ENCODE measurements at regions not wholly inside any gene's neighbourhood (a gene's known extent, or its start where the extent isn't known, plus 50 kb on each side); places are given as distances from the start of the nearest gene placed in this dataset.
"Not testable (repeated sequence)": the region's sequence is repeated elsewhere in the genome, so short reads cannot be mapped to it uniquely, and the experiment has no call there.

- Histone ChIP-seq H3K4me3 (no peak overlapping the region), H3K4me1 (ENCODE audit: control insufficient read depth in 1 of 2, low read depth in 2 of 2) (no peaks in the 10 kb centered on the region), H3K27ac (no peak overlapping the region), H3K27me3 (replicated peaks; ENCODE audit: insufficient read depth) (no peaks in the 10 kb centered on the region), H3K36me3 (no peaks in the 10 kb centered on the region), H3K9me3 (no peaks in the 10 kb centered on the region)
- no peak for ATAC-seq (ENCODE audit: insufficient number of reproducible peaks, low FRiP score, low read depth)
- TF ChIP-seq CTCF (IDR thresholded peaks at IDR 0.05): no peak
- DNase-seq (ENCODE audit: low spot score): no peak
Observed at GRCh38 chr11:114802878-114803277, 124.6 kb downstream of the NXPE2 start.

GRCh38 chr11:114805431-114805830 lies 127.1 kb downstream of the NXPE2 start:
- not testable (repeated sequence) for ATAC-seq (ENCODE audit: insufficient number of reproducible peaks, low FRiP score, low read depth); H3K9me3 ChIP-seq; H3K27me3 ChIP-seq (replicated peaks; ENCODE audit: insufficient read depth); DNase-seq (ENCODE audit: low spot score); H3K36me3 ChIP-seq; H3K4me3 ChIP-seq; H3K4me1 ChIP-seq (ENCODE audit: control insufficient read depth in 1 of 2, low read depth in 2 of 2); H3K27ac ChIP-seq

- Histone ChIP-seq H3K27me3 (replicated peaks; ENCODE audit: insufficient read depth) (no peaks in the 10 kb centered on the region), H3K4me3 (no peak overlapping the region), H3K4me1 (ENCODE audit: control insufficient read depth in 1 of 2, low read depth in 2 of 2) (no peaks in the 10 kb centered on the region), H3K36me3 (no peaks in the 10 kb centered on the region), H3K27ac (no peak overlapping the region), H3K9me3 (no peaks in the 10 kb centered on the region)
- DNase-seq (ENCODE audit: low spot score): no peak
- ATAC-seq (ENCODE audit: insufficient number of reproducible peaks, low FRiP score, low read depth): no peak
- TF ChIP-seq CTCF (IDR thresholded peaks at IDR 0.05): no peak
Observed at GRCh38 chr11:114811971-114812370, 133.6 kb downstream of the NXPE2 start.

GRCh38 chr11:114812733-114813132 lies 134.4 kb downstream of the NXPE2 start:
- no peaks in the 10 kb centered on the region for H3K9me3 ChIP-seq
- no peaks in the 10 kb centered on the region for H3K27me3 ChIP-seq (replicated peaks; ENCODE audit: insufficient read depth)
- DNase-seq (ENCODE audit: low spot score) (no peak), ATAC-seq (ENCODE audit: insufficient number of reproducible peaks, low FRiP score, low read depth) (no peak)
- no peak overlapping the region for H3K4me3 ChIP-seq
- no peak for TF ChIP-seq CTCF (IDR thresholded peaks at IDR 0.05)
- H3K36me3 ChIP-seq: no peaks in the 10 kb centered on the region
- H3K27ac ChIP-seq: no peak overlapping the region
- H3K4me1 ChIP-seq (ENCODE audit: control insufficient read depth in 1 of 2, low read depth in 2 of 2): no peaks in the 10 kb centered on the region

- Histone ChIP-seq H3K27ac (no peak overlapping the region), H3K4me3 (no peak overlapping the region), H3K4me1 (ENCODE audit: control insufficient read depth in 1 of 2, low read depth in 2 of 2) (no peaks in the 10 kb centered on the region), H3K9me3 (no peaks in the 10 kb centered on the region), H3K27me3 (replicated peaks; ENCODE audit: insufficient read depth) (no peaks in the 10 kb centered on the region), H3K36me3 (no peaks in the 10 kb centered on the region)
- no peak for ATAC-seq (ENCODE audit: insufficient number of reproducible peaks, low FRiP score, low read depth)
- no peak for TF ChIP-seq CTCF (IDR thresholded peaks at IDR 0.05)
- no peak for DNase-seq (ENCODE audit: low spot score)
Observed at GRCh38 chr11:114813189-114813718, 134.9 kb downstream of the NXPE2 start.

GRCh38 chr11:114815176-114815575 lies 136.8 kb downstream of the NXPE2 start:
- TF ChIP-seq CTCF (IDR thresholded peaks at IDR 0.05): no peak
- no peak for ATAC-seq (ENCODE audit: insufficient number of reproducible peaks, low FRiP score, low read depth)
- no peak for DNase-seq (ENCODE audit: low spot score)

More at GRCh38 chr11:114815176-114815575, 136.8 kb downstream of the NXPE2 start:
- H3K36me3 ChIP-seq: no peaks in the 10 kb centered on the region
- H3K4me3 ChIP-seq: no peak overlapping the region
- no peaks in the 10 kb centered on the region for H3K4me1 ChIP-seq (ENCODE audit: control insufficient read depth in 1 of 2, low read depth in 2 of 2)
- no peaks in the 10 kb centered on the region for H3K9me3 ChIP-seq
- H3K27me3 ChIP-seq (replicated peaks; ENCODE audit: insufficient read depth): no peaks in the 10 kb centered on the region
- H3K27ac ChIP-seq: no peak overlapping the region
